ENCODE measurements at regions not wholly inside any gene's neighbourhood (a gene's known extent, or its start where the extent isn't known, plus 50 kb on each side); places are given as distances from the start of the nearest gene placed in this dataset.

DNA sequence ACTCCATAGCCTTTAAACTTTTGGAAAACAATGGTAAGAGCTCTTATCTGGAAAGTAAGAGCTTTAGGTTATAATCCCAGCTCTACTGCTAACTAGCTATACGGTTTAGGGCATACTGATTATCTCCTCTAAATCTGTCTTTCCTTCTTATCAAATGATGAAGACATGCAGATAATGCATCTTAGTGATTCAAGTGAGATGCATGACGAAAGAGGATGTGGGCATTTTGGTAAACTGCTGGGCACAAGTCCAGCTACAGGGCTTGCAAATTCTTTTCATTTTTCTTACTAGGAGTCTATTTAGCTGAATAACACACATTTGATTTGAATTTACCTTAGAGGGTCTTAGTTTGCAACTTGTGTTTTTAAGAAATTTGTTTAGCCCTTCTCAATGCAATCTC, 1604.8 kb upstream of the ZEB2 start:
- H3K9me3 ChIP-seq, result no peaks in the 10 kb centered on the region
- H3K4me3 ChIP-seq (ENCODE audit: low read depth in 1 of 2, low read length in 1 of 2), result no peak overlapping the region
- TF ChIP-seq, protein P1, sequence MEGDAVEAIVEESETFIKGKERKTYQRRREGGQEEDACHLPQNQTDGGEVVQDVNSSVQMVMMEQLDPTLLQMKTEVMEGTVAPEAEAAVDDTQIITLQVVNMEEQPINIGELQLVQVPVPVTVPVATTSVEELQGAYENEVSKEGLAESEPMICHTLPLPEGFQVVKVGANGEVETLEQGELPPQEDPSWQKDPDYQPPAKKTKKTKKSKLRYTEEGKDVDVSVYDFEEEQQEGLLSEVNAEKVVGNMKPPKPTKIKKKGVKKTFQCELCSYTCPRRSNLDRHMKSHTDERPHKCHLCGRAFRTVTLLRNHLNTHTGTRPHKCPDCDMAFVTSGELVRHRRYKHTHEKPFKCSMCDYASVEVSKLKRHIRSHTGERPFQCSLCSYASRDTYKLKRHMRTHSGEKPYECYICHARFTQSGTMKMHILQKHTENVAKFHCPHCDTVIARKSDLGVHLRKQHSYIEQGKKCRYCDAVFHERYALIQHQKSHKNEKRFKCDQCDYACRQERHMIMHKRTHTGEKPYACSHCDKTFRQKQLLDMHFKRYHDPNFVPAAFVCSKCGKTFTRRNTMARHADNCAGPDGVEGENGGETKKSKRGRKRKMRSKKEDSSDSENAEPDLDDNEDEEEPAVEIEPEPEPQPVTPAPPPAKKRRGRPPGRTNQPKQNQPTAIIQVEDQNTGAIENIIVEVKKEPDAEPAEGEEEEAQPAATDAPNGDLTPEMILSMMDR (IDR thresholded peaks at IDR 0.05), result no peak
- H3K27me3 ChIP-seq, result no peaks in the 10 kb centered on the region
- H3K27ac ChIP-seq, result no peak overlapping the region
- H3K36me3 ChIP-seq, result no peaks in the 10 kb centered on the region
- H3K4me1 ChIP-seq (ENCODE audit: control insufficient read depth in 1 of 2, insufficient read depth in 1 of 2, low read depth in 1 of 2, low read length in 1 of 2), result no peaks in the 10 kb centered on the region

DNA sequence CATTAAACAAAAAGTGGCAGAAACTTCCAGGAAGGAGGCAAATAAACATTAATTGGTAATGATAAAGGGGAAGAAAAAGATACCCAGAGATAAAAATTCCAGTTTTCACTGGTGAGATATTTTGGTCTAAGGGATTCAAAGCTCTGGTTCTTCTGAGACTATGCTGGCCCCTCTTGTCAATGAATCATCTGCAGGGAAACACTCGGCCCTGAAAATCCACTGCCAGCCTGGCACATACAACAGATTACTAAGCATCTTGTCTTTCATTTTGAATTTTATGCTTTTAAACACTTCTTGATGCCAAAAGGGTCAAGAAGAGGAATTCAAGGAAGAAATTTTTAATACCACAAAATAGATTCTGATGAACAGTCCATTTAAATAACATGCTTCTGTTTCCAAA, 1603.8 kb upstream of the ZEB2 start:
- Histone ChIP-seq H3K27ac (no peak overlapping the region), H3K4me3 (ENCODE audit: low read depth in 1 of 2, low read length in 1 of 2) (no peak overlapping the region), H3K9me3 (no peaks in the 10 kb centered on the region), H3K27me3 (no peaks in the 10 kb centered on the region), H3K4me1 (ENCODE audit: control insufficient read depth in 1 of 2, insufficient read depth in 1 of 2, low read depth in 1 of 2, low read length in 1 of 2) (no peaks in the 10 kb centered on the region), H3K36me3 (no peaks in the 10 kb centered on the region)
- TF ChIP-seq, protein P1 (IDR thresholded peaks at IDR 0.05), result no peak

DNA sequence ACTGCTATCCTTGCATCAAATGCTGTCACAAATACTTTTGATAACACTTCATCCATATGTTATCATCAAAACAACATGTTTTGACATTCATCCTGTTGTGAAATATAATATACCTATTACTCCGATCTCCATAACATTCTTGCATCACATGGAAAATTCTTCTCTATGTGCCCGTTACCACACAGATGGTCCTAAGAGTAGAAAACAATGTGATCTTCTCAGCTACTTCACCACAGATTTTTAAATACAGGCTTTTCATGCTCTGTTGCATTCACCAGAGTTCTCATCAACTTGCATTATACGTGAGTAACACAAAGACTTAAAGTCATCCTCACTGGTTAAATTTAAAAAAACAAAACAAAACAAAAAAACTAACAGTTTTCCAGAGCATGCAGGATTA, 1603.3 kb upstream of the ZEB2 start:
- H3K4me1 ChIP-seq (ENCODE audit: control insufficient read depth in 1 of 2, insufficient read depth in 1 of 2, low read depth in 1 of 2, low read length in 1 of 2), result no peaks in the 10 kb centered on the region
- H3K9me3 ChIP-seq, result no peaks in the 10 kb centered on the region
- H3K36me3 ChIP-seq, result no peaks in the 10 kb centered on the region
- no peaks in the 10 kb centered on the region for H3K27me3 ChIP-seq
- H3K4me3 ChIP-seq (ENCODE audit: low read depth in 1 of 2, low read length in 1 of 2), result no peak overlapping the region
- H3K27ac ChIP-seq, result no peak overlapping the region
- TF ChIP-seq, protein P1 (IDR thresholded peaks at IDR 0.05), result no peak

DNA sequence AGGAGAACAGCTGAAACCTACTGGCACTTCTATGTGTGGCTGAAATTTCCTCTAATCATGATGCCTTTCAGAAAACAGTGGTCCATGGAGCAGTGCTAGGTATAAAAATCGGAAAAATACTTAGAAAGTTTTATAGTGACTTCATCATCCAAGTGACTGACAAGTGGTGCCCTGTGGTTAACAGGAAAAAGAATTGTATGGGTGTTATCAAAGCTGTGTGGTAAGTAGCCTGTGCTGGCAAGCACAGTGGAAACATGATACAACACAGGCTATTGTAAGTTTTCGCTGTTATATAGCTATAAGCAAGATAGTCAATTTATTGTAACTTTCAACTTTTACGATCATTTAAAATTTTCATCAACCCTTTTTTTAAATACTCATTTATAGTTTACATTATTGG, 1599.7 kb upstream of the ZEB2 start:
- no peaks in the 10 kb centered on the region for H3K27me3 ChIP-seq
- H3K27ac ChIP-seq, result no peak overlapping the region
- no peak overlapping the region for H3K4me3 ChIP-seq (ENCODE audit: low read depth in 1 of 2, low read length in 1 of 2)
- H3K36me3 ChIP-seq, result no peaks in the 10 kb centered on the region
- TF ChIP-seq, protein P1 (IDR thresholded peaks at IDR 0.05), result no peak
- H3K4me1 ChIP-seq (ENCODE audit: control insufficient read depth in 1 of 2, insufficient read depth in 1 of 2, low read depth in 1 of 2, low read length in 1 of 2), result no peaks in the 10 kb centered on the region
- H3K9me3 ChIP-seq, result no peaks in the 10 kb centered on the region

DNA sequence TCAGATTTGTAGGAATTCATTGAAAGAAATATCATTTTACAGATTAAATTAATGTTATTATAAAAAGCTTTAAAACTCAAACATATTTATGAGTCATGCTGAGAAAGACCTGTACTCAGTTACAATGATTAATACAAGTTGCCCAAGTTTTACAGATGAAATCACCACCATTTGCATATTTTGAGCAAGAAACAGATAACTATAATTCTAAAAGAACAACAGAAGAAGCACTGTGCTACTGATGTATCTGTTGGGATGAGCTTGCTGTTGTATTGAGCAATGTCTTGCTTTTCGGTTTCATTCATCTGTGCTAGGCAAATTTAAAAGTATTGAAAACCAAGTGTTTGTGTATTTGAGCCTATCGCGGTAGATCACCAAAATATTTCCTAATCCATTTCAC, 1589.1 kb upstream of the ZEB2 start:
- Histone ChIP-seq H3K9me3 (no peaks in the 10 kb centered on the region), H3K27ac (no peak overlapping the region), H3K27me3 (no peaks in the 10 kb centered on the region), H3K4me1 (ENCODE audit: control insufficient read depth in 1 of 2, insufficient read depth in 1 of 2, low read depth in 1 of 2, low read length in 1 of 2) (no peaks in the 10 kb centered on the region), H3K36me3 (no peaks in the 10 kb centered on the region), H3K4me3 (ENCODE audit: low read depth in 1 of 2, low read length in 1 of 2) (no peak overlapping the region)
- TF ChIP-seq, protein P1 (IDR thresholded peaks at IDR 0.05), result no peak

DNA sequence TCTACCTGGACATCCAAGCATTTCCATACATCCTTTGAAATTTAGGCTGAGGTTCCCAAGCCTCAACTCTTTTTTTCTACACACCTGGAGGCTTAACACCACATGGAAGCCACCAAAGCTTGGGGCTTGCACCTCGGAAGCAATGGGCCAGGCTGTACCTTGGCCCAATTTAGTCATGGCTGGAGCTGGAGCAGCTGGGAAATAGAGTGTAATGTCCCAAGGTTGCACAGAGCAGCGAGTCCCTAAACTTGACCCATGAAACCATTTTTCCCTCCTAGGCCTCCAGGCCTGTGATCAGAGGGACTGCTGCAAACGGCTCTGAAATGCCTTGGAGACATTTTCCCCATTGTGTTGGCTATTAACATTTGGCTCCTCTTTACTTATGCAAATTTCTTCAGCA, 1574.3 kb upstream of the ZEB2 start:
- Histone ChIP-seq H3K36me3 (no peaks in the 10 kb centered on the region), H3K4me3 (ENCODE audit: low read depth in 1 of 2, low read length in 1 of 2) (no peak overlapping the region), H3K27me3 (no peaks in the 10 kb centered on the region), H3K27ac (no peak overlapping the region), H3K4me1 (ENCODE audit: control insufficient read depth in 1 of 2, insufficient read depth in 1 of 2, low read depth in 1 of 2, low read length in 1 of 2) (no peaks in the 10 kb centered on the region), H3K9me3 (no peaks in the 10 kb centered on the region)
- TF ChIP-seq, protein P1 (IDR thresholded peaks at IDR 0.05), result no peak

All from neutrophil (primary cell).